KMS-11 (cell line): ENCODE measurements at regions not wholly inside any gene's neighbourhood (a gene's known extent, or its start where the extent isn't known, plus 50 kb on each side); places are given as distances from the start of the nearest gene placed in this dataset.

Experiments
- H2AFZ ChIP-seq: fragments of 200-600 bp; sonication (generic); 2 replicates; pipeline ENCODE4 v1.6.1; 2016; ENCODE audit warnings: antibody characterized with exemption, mixed run types, low read depth
- H3K27ac ChIP-seq: fragments of 200-600 bp; sonication (generic); 2 replicates; pipeline ENCODE4 v1.6.1; 2016; ENCODE audit warnings: mild to moderate bottlenecking, mixed run types
- H3K27me3 ChIP-seq: fragments of 200-600 bp; sonication (generic); 2 replicates; pipeline ENCODE4 v1.6.1; 2017; ENCODE audit warnings: mild to moderate bottlenecking, low read depth, mixed run types, moderate library complexity; ENCODE audit not compliant: insufficient read depth
- H3K36me3 ChIP-seq: fragments of 200-600 bp; sonication (generic); 2 replicates; pipeline ENCODE4 v1.6.1; 2017; ENCODE audit warnings: mild to moderate bottlenecking, mixed run types; ENCODE audit not compliant: insufficient read depth
- H3K4me1 ChIP-seq: fragments of 200-600 bp; sonication (generic); 2 replicates; pipeline ENCODE4 v1.6.1; 2016; ENCODE audit warnings: mild to moderate bottlenecking, low read depth, mixed run types; ENCODE audit not compliant: poor library complexity, severe bottlenecking
- H3K4me2 ChIP-seq: fragments of 200-600 bp; sonication (generic); 2 replicates; pipeline ENCODE4 v1.7.0; 2016; ENCODE audit warnings: mild to moderate bottlenecking, mixed run types
- H3K4me3 ChIP-seq: fragments of 200-600 bp; sonication (generic); IDR thresholded peaks from 2 replicates; pipeline ENCODE4 v1.6.1; 2017; ENCODE audit warnings: low read depth, low read length, mixed read lengths; ENCODE audit not compliant: insufficient read depth
- H3K79me2 ChIP-seq: fragments of 200-600 bp; sonication (generic); 2 replicates; pipeline ENCODE4 v1.6.1; 2016; ENCODE audit warnings: low read depth, mixed run types; ENCODE audit not compliant: insufficient read depth
- H3K9ac ChIP-seq: fragments of 200-600 bp; sonication (generic); 2 replicates; pipeline ENCODE4 v1.6.1; 2016; ENCODE audit warnings: mild to moderate bottlenecking, mixed run types
- H4K20me1 ChIP-seq: fragments of 200-600 bp; sonication (generic); 2 replicates; pipeline ENCODE4 v1.6.1; 2016; ENCODE audit warnings: mild to moderate bottlenecking, mixed run types; ENCODE audit not compliant: insufficient read depth
- CTCF ChIP-seq: fragments of 200-600 bp; sonication (generic); conservative IDR thresholded peaks from 2 replicates; pipeline ENCODE4 v1.6.1; 2017; ENCODE audit warnings: low read depth, mild to moderate bottlenecking, antibody characterized with exemption, low read length, moderate library complexity, mixed read lengths

GRCh38 chr13:94829837-94830365 lies 117.6 kb upstream of the SOX21 start:
- Histone ChIP-seq H3K79me2 (no peaks in the 10 kb centered on the region), H4K20me1 (no peaks in the 10 kb centered on the region), H3K4me3 (no peak overlapping the region), H2AFZ (no peak overlapping the region), H3K9ac (no peak overlapping the region), H3K4me2 (no peak overlapping the region), H3K27ac (no peak overlapping the region), H3K27me3 (no peaks in the 10 kb centered on the region), H3K36me3 (no peaks in the 10 kb centered on the region), H3K4me1 (no peaks in the 10 kb centered on the region)
- no peak for TF ChIP-seq CTCF

DNA sequence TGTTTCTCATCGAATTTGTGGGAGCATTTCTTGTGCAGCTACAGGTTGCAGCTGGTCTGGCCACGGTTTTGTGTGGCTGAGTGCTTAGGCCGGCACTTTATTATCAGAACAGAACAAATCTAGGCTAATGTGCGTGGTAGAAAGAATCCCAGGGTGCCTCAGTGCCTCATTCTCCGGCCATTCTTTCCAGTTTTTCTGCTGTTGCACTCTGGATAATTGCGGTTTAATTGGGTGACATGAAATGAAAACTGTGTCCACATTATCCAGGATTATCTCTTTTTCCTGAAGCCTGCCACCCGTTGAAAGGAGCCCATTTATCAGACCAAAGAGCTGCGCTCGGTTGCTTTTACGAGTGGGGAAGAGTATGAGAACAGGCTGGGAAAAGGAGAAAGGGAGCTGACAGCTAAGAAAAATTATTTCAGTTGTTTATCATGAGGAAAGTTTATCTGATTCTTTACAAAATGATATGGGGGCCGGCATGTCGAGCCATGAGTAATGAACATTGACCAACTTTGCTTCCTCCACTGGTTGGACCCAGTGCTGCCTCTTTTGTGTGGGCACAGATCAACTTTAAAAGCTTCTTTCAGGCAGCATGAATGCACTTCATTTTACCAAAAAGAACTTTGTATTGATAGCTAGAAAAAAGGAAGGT lies 117.0 kb upstream of the SOX21 start:
- no peak for TF ChIP-seq CTCF
- Histone ChIP-seq H3K4me2 (no peak overlapping the region), H3K9ac (no peak overlapping the region), H3K27ac (no peak overlapping the region), H2AFZ (no peak overlapping the region), H3K36me3 (no peaks in the 10 kb centered on the region), H3K4me1 (no peaks in the 10 kb centered on the region), H3K79me2 (no peaks in the 10 kb centered on the region), H3K27me3 (no peaks in the 10 kb centered on the region), H4K20me1 (no peaks in the 10 kb centered on the region), H3K4me3 (no peak overlapping the region)

GRCh38 chr13:94827566-94827965 lies 115.2 kb upstream of the SOX21 start:
- Histone ChIP-seq H3K36me3 (no peaks in the 10 kb centered on the region), H3K9ac (no peak overlapping the region), H2AFZ (no peak overlapping the region), H3K27me3 (no peaks in the 10 kb centered on the region), H3K4me1 (no peaks in the 10 kb centered on the region), H3K4me3 (no peak overlapping the region), H3K79me2 (no peaks in the 10 kb centered on the region), H3K4me2 (no peak overlapping the region), H3K27ac (no peak overlapping the region), H4K20me1 (no peaks in the 10 kb centered on the region)
- TF ChIP-seq CTCF, result no peak

DNA sequence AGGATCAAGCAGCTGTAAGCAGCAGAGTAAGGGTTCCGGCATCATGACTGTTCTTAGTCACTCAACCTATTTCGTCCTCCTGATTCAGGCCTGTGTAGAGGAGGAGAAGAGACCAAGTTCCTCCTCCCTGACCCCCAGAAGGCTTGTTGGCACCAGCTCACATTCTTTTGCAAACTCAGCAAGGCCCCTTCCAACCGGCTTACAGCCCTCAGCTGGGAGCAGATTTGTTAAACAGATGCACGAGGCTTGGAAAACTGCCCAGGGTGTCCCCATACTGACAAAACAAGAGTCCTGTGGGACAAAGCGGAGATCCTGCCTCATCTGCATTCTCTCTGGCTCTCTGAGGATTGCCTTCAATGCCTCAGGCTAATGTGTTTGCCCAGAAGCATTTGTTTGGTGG lies 113.2 kb upstream of the SOX21 start:
- H3K79me2 ChIP-seq, result no peaks in the 10 kb centered on the region
- H2AFZ ChIP-seq, result no peak overlapping the region
- H3K4me3 ChIP-seq, result no peak overlapping the region
- H4K20me1 ChIP-seq, result no peaks in the 10 kb centered on the region
- H3K4me2 ChIP-seq, result no peak overlapping the region
- no peaks in the 10 kb centered on the region for H3K27me3 ChIP-seq
- no peaks in the 10 kb centered on the region for H3K36me3 ChIP-seq
- TF ChIP-seq CTCF, result no peak
- no peak overlapping the region for H3K27ac ChIP-seq
- H3K4me1 ChIP-seq, result no peaks in the 10 kb centered on the region
- no peak overlapping the region for H3K9ac ChIP-seq
